ENCODE measurements at regions not wholly inside any gene's neighbourhood (a gene's known extent, or its start where the extent isn't known, plus 50 kb on each side); places are given as distances from the start of the nearest gene placed in this dataset.

DNA sequence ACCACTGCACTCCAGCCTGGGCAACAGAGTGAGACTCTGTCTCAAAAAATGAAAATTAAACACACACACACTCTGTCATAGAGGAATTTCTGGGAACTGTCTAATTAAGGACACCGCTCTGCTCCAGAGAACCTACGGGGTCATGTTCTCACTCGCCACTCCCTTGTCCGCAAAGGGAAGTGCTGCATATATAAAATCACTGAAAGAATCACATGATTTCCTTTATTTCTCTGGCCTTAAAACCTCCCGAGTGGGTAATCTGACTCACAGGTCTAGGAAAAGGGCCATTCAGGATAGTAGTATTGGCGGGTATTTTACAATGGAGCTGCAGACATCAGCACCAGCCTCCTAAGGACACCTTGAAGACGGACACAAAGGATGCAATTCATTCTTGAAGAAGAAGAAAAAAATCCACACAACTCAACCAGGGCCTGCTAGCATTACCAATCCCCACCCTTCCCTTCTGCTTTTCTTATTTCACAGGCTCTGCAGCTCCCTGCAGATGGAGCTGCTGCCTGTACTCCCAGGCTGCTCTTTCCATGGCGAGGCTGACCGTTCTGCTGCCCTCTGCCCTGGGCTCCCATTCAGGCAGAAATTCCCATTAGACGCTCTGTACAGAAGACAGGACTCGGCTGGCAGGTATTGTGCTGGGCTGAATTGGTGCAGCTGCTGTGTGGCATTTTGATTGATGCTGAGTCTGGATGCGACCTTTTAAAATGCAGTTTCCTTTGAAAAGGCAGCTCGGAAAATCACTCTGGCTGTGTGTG, 53.3 kb upstream of the FAM89A start:
- no peak for TF ChIP-seq CTCF (conservative IDR thresholded peaks at IDR 0.05; ENCODE audit: low read depth, low read length)
- TF ChIP-seq EZH2 (IDR thresholded peaks at IDR 0.05; ENCODE audit: borderline replicate concordance, low read depth, low read length, poor library complexity, severe bottlenecking): no peak
